Omental fat pad (tissue), 3 donors: ENCODE measurements at regions not wholly inside any gene's neighbourhood (a gene's known extent, or its start where the extent isn't known, plus 50 kb on each side); places are given as distances from the start of the nearest gene placed in this dataset.

Source experiments
- ATAC-seq: fragments of 150-250 bp; one replicate; pipeline ENCODE4 v1.9.1; 2016; ENCODE audit warnings: mild to moderate bottlenecking, moderate library complexity; ENCODE audit not compliant: low FRiP score
- DNase-seq: peaks from one replicate; pipeline ENCODE4 v3.0.0-alpha.2; 2019; ENCODE audit warnings: low spot score
- TF ChIP-seq, protein P1 (sequence below), 3 donors: fragments of 450-650 bp; IDR thresholded peaks; one replicate each; pipeline ENCODE4 v1.5.1; 2016 to 2017; ENCODE audit warnings: antibody characterized with exemption in 3 of 3, mild to moderate bottlenecking in 3 of 3, moderate library complexity in 2 of 3

DNA sequence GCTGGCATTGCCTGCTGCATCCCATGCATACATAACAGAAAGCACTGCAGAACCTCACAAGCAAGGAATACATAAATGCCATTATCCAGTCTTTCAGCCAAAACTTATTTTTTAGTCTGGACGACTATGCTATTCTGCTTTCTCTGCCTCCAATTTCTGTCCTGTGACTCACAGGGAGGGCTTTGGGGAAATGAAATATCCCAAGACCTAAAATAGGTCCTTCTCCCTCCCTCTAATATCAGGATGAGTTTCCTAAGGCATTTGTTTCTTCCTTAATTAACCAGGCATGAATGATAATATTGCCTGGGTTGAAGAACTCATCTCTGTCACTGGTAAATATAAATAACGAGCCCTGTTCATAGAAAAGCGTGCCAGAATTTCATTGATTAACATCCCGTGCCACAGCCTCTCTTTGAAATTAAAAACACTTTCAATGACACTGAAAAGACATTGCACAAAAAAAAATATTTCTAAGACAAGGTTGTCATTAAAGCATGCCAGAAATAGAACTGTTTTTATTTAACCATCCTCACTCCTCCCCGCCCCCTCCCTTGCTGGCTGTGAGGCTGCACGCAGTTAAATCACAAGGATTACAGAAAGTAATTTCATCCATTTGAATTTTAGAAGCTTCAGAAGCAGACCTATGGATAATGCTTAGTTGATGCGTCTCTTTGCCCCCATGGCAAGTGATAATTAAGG is 103.0 kb upstream of the ANKRD1 start:
- TF ChIP-seq, protein P1, sequence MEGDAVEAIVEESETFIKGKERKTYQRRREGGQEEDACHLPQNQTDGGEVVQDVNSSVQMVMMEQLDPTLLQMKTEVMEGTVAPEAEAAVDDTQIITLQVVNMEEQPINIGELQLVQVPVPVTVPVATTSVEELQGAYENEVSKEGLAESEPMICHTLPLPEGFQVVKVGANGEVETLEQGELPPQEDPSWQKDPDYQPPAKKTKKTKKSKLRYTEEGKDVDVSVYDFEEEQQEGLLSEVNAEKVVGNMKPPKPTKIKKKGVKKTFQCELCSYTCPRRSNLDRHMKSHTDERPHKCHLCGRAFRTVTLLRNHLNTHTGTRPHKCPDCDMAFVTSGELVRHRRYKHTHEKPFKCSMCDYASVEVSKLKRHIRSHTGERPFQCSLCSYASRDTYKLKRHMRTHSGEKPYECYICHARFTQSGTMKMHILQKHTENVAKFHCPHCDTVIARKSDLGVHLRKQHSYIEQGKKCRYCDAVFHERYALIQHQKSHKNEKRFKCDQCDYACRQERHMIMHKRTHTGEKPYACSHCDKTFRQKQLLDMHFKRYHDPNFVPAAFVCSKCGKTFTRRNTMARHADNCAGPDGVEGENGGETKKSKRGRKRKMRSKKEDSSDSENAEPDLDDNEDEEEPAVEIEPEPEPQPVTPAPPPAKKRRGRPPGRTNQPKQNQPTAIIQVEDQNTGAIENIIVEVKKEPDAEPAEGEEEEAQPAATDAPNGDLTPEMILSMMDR (IDR thresholded peaks at IDR 0.05), result no peak
- ATAC-seq (no peak), DNase-seq (no peak)

DNA sequence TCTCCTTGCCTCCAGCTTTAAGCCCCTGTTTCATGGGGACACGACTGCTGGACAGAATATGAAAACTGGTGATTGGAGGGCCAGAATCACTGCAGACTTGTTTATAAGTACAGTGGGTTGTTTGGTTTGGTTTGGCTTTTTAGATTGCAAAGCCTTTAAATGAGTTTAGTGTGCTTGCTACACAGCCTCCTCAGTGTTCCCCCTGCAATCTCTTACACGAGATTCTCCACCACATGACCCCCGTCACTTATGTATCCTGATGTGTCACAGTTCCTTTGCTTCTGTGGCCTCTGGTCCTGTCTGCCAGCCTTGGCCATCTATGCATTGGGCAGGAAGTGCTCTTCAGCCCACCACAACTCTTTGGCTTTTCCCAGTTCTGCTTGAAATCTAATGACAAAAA is 103.7 kb upstream of the ANKRD1 start:
- DNase-seq (no peak), ATAC-seq (no peak)
- TF ChIP-seq, protein P1 (IDR thresholded peaks at IDR 0.05), result no peak

DNA sequence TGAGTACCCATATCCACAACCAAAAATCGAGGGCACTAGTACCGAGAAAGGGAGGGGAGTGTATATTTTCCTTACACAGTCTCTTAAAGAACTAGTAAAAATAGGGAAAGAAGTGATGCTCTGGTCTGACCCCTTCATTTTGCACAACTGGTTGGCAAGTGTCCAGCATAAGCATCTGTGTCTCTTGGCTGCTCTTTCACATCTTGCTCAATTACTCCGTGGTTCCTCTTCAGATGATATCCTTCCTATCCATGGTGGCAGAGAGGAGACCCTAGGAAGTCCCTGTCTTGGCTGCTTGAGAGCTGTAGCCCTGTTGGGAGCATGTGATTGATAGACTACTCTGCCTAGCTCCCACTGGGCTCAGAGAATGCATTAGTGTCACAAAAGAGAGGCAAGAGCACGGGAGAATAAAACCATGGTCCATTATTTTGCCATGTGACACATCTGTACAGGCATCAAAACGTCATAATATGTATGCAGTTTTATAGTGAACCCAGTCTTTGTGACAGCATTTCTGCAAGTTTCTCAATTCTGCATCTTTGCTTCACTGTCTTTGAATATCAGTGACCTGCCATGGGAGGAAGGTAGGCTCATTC is 111.8 kb upstream of the ANKRD1 start:
- DNase-seq (no peak), ATAC-seq (no peak)
- TF ChIP-seq, protein P1 (IDR thresholded peaks at IDR 0.05), result no peak

DNA sequence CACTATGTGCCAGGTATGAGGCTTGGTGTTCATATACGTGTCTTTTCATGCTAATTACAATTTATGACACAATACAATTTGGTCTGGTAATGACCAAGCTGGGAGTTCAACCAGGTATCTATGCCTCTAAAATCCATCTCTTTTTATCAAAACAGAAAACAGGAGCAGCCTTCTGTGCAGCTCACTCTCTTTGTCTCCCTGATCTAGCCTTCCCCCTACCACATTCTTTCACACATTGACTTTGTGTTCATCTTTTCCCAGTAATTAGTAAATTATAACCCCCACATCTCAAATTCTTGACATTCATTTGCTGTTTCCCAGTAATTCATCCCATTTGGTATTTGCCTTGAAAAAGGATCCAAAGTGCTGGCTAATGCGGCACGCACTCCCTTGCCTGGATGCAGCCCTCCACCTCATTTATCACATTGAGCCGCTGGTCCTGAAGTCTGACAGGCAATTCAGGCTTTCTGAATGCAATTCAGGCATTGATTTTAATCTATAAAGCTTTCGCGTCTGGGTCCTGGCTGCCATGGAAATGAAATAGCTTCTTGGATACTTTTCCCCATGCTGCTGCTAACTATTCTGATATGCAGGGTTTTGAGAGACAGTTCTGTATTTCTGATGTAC is 112.5 kb upstream of the ANKRD1 start:
- TF ChIP-seq, protein P1 (IDR thresholded peaks at IDR 0.05), result no peak
- ATAC-seq (no peak), DNase-seq (no peak)

DNA sequence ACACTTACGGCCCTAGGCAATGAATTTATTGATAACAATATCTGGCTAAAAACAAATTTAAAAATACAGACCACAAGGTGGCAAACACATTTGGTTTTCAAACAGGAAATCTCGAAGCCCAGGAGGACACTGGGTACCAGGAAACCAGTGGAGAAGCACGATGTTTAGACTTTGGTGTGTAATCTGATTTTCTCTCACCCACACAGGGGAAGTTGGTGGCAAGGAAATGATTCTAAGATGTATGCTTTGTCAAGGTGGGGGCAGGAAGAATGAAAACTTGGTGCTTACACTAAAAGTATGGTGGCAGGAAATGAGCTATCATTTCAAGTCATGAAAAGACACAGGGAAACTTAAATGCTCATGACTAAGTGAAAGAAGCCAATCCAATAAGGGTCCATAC is 113.2 kb upstream of the ANKRD1 start:
- ATAC-seq, result no peak
- TF ChIP-seq, protein P1 (IDR thresholded peaks at IDR 0.05), result no peak
- DNase-seq, result no peak

DNA sequence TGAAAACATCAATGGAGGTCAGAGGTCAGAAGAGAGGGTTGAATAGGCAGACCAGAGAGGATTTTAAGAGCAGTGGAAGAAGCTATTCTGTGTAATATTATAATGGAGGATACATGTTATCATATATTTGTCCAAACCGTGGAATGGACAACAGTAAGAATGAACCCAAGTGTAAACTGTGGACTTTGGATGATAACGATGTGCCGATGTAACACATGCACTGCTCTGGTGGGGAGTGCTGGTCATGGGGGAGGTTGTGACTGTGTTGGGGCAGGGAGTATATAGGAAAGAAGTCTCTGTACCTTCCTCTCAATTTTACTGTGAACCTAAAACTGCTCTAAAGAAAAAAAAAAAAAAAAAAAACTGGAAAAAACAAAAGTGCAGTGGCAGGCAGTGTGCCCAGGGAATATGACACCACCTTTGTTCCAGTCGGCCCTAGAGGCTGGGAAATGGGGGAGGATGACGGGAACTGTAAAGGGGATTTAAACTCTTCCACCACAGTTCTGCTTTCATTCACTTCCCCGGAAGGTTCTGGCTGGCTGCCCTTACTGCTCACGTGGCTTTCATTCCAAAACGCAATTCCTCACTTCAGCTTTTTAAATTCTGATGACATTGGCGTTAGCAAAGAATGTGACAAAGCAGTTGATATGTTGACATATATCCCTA is 113.7 kb upstream of the ANKRD1 start:
- DNase-seq (peak; percentile 74), ATAC-seq (peak; percentile 62)
- TF ChIP-seq, protein P1 (IDR thresholded peaks at IDR 0.05), result no peak
